ENCODE measurements at regions not wholly inside any gene's neighbourhood (a gene's known extent, or its start where the extent isn't known, plus 50 kb on each side); places are given as distances from the start of the nearest gene placed in this dataset.

- no peak for TF ChIP-seq CTCF (IDR thresholded peaks at IDR 0.05)
- no peak for TF ChIP-seq POLR2AphosphoS5 (IDR thresholded peaks at IDR 0.05; ENCODE audit: low read depth, low read length)
- TF ChIP-seq REST (IDR thresholded peaks at IDR 0.05; ENCODE audit: low read depth, low read length), result no peak
- no peak for TF ChIP-seq EP300 (IDR thresholded peaks at IDR 0.05; ENCODE audit: borderline replicate concordance in 1 of 2, low read depth in 1 of 2, low read length in 1 of 2)
- no peak for TF ChIP-seq TEAD4 (IDR thresholded peaks at IDR 0.05; ENCODE audit: borderline replicate concordance, insufficient read depth)
- no peak for TF ChIP-seq JUND (IDR thresholded peaks at IDR 0.05)
- TF ChIP-seq CHD2 (IDR thresholded peaks at IDR 0.05; ENCODE audit: low read length, partially characterized antibody), result no peak
- TF ChIP-seq RCOR1 (IDR thresholded peaks at IDR 0.05; ENCODE audit: low read length), result no peak
- TF ChIP-seq PBX3 (IDR thresholded peaks at IDR 0.05), result no peak
- no peak for TF ChIP-seq ZBTB33 (IDR thresholded peaks at IDR 0.05; ENCODE audit: borderline replicate concordance, low read depth)
- TF ChIP-seq USF1 (IDR thresholded peaks at IDR 0.05; ENCODE audit: borderline replicate concordance, low read depth), result no peak
- TF ChIP-seq FOXJ3 (CRISPR knock-in tag; IDR thresholded peaks at IDR 0.05), result no peak
- TF ChIP-seq IRF3 (IDR thresholded peaks at IDR 0.05; ENCODE audit: low read depth, low read length), result no peak
Observed at GRCh38 chr14:31936115-31936514, 141.0 kb upstream of the ARHGAP5 start.
